ENCODE measurements at regions not wholly inside any gene's neighbourhood (a gene's known extent, or its start where the extent isn't known, plus 50 kb on each side); places are given as distances from the start of the nearest gene placed in this dataset.
A peak's percentile ranks its signal among the peaks of the same experiment; 100 is the strongest.

DNA sequence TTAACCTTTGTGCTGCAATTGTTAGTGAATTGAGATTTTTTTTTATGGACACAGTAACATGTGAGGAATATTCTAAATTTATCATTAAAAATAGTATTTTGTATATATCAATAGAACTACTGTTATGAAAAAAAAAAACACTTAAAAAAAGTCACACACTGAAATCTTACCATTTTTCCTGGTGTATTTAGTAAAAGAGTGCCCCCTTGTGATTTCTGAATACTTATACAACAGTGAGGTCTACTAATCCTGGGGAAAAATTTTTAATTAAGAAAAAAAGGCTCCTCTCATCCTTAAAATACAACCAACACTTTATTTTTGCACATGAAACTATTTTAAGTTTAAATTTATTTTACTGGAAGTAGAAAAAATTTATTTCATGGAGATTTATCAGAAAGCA is 56.4 kb upstream of the SPOCK3 start:
- DNase-seq (ENCODE audit: low spot score), result no peak
- in situ Hi-C loops (cut with MboI; ENCODE audit: low pct_unique_long_range_greater_than_20kb, low sequenced_read_pairs, unreplicated experiment), result loop anchor here (25.0 kb wide), 1 partner anchor 278 kb away; no protein-coding TSS in a partner anchor
- TF ChIP-seq, protein P1, sequence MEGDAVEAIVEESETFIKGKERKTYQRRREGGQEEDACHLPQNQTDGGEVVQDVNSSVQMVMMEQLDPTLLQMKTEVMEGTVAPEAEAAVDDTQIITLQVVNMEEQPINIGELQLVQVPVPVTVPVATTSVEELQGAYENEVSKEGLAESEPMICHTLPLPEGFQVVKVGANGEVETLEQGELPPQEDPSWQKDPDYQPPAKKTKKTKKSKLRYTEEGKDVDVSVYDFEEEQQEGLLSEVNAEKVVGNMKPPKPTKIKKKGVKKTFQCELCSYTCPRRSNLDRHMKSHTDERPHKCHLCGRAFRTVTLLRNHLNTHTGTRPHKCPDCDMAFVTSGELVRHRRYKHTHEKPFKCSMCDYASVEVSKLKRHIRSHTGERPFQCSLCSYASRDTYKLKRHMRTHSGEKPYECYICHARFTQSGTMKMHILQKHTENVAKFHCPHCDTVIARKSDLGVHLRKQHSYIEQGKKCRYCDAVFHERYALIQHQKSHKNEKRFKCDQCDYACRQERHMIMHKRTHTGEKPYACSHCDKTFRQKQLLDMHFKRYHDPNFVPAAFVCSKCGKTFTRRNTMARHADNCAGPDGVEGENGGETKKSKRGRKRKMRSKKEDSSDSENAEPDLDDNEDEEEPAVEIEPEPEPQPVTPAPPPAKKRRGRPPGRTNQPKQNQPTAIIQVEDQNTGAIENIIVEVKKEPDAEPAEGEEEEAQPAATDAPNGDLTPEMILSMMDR (IDR thresholded peaks at IDR 0.05; ENCODE audit: extremely low read depth, insufficient read depth, missing control alignments), result peak; percentile 35

GRCh38 chr4:167308876-167309275 is 74.6 kb upstream of the SPOCK3 start:
- TF ChIP-seq, protein P1 (IDR thresholded peaks at IDR 0.05; ENCODE audit: extremely low read depth, insufficient read depth, missing control alignments), result no peak
- in situ Hi-C loops (cut with MboI; ENCODE audit: low pct_unique_long_range_greater_than_20kb, low sequenced_read_pairs, unreplicated experiment), result no loop called here
- no peak for DNase-seq (ENCODE audit: low spot score)

DNA sequence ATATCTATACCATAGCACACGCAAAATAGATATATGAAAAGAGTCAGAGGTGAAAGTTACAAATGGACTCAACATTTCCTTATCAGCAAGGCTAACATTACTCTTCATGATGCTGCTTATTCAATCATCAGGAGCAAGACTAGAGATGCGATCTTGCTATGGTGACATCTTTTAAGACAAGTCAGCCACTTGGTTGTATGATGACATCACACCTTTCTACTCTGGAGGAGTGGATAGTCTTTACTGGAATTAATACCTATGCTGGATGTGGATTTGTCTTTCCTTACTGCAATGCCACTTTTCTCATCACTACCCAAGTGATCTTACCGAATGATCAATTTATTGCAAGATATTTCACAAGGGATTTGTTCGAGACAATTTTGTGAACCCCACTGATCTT is 87.0 kb upstream of the SPOCK3 start:
- no peak for DNase-seq (ENCODE audit: low spot score)
- TF ChIP-seq, protein P1 (IDR thresholded peaks at IDR 0.05; ENCODE audit: extremely low read depth, insufficient read depth, missing control alignments), result no peak
- in situ Hi-C loops (cut with MboI; ENCODE audit: low pct_unique_long_range_greater_than_20kb, low sequenced_read_pairs, unreplicated experiment), result no loop called here

GRCh38 chr4:167339781-167340180 is 105.5 kb upstream of the SPOCK3 start:
- TF ChIP-seq, protein P1 (IDR thresholded peaks at IDR 0.05; ENCODE audit: extremely low read depth, insufficient read depth, missing control alignments), result no peak
- DNase-seq (ENCODE audit: low spot score), result no peak
- in situ Hi-C loops (cut with MboI; ENCODE audit: low pct_unique_long_range_greater_than_20kb, low sequenced_read_pairs, unreplicated experiment), result no loop called here

DNA sequence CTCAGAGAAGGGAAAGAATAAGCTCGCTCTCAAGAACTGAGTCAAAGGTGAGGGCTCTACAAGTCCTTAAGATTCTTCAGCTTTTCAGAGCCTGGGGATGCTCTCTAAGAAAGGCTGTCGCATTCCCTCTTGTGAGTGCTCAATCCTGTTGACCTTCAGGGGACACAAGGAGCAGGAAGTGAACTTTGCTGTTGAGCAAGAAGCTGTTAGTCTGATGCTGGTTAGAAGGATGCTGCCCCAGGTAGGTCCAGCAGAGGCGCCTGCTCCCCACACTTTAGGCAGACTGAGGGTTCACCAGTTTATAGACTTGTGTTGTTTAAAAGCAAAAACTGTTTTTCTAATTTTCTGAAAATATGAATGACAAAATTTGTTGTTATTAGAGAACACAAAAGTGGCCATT is 125.4 kb upstream of the SPOCK3 start:
- no peak for DNase-seq (ENCODE audit: low spot score)
- in situ Hi-C loops (cut with MboI; ENCODE audit: low pct_unique_long_range_greater_than_20kb, low sequenced_read_pairs, unreplicated experiment), result no loop called here
- TF ChIP-seq, protein P1 (IDR thresholded peaks at IDR 0.05; ENCODE audit: extremely low read depth, insufficient read depth, missing control alignments), result no peak

- in situ Hi-C loops (cut with MboI; ENCODE audit: low pct_unique_long_range_greater_than_20kb, low sequenced_read_pairs, unreplicated experiment), result no loop called here
- TF ChIP-seq, protein P1 (IDR thresholded peaks at IDR 0.05; ENCODE audit: extremely low read depth, insufficient read depth, missing control alignments), result no peak
- no peak for DNase-seq (ENCODE audit: low spot score)
Measured at GRCh38 chr4:167379076-167379835, 145.0 kb upstream of the SPOCK3 start.

Data from GM13977 (cell line).